ENCODE measurements at regions not wholly inside any gene's neighbourhood (a gene's known extent, or its start where the extent isn't known, plus 50 kb on each side); places are given as distances from the start of the nearest gene placed in this dataset.

GRCh38 chr1:229034342-229034741 is 236.6 kb upstream of the RAB4A start:
- no peak overlapping the region for H3K4me2 ChIP-seq (replicated peaks; ENCODE audit: extremely low read depth, low read length, poor library complexity, severe bottlenecking)
- H3K27me3 ChIP-seq (ENCODE audit: control insufficient read depth in 2 of 2, insufficient read depth in 2 of 2, low read length in 2 of 2): no peaks in the 10 kb centered on the region
- no peaks in the 10 kb centered on the region for H4K20me1 ChIP-seq (ENCODE audit: insufficient read depth, low read length)
- H3K9ac ChIP-seq (ENCODE audit: insufficient read depth, low read length, poor library complexity, severe bottlenecking): no peak overlapping the region
- peaks cover 57 to 69% of the 10 kb centered on the region in 2 donors for H3K4me1 ChIP-seq (ENCODE audit: control insufficient read depth in 1 of 2, insufficient read depth in 2 of 2, low read length in 2 of 2)
- WGBS (ENCODE audit: insufficient coverage): 100% methylated on average over 1 of the region's 3 CpGs
- no peaks in the 10 kb centered on the region for H3K9me3 ChIP-seq (replicated peaks in 1 of 2; ENCODE audit: control insufficient read depth in 1 of 2, insufficient read depth in 1 of 2, low read length in 2 of 2)
- TF ChIP-seq CTCF (IDR thresholded peaks at IDR 0.05): no peak
- H3K4me3 ChIP-seq (replicated peaks in 1 of 3; ENCODE audit: low read depth in 2 of 3, low read length in 3 of 3): no peak overlapping the region
- DNase-seq: no peak
- no peaks in the 10 kb centered on the region for H3K79me2 ChIP-seq (ENCODE audit: insufficient read depth, low read length)
- Mint-ChIP-seq H3K27ac (no peak overlapping the region), H3K4me3 (no peak overlapping the region), H3K27me3 (ENCODE audit: low read depth in 3 of 3) (peaks cover 0 to 2% (median 0%) of the 10 kb centered on the region in 3 donors), H3K9me3 (peaks cover 0 to 3% (median 0%) of the 10 kb centered on the region in 7 donors), H3K4me1 (peaks cover 74% of the 10 kb centered on the region), H3K36me3 (no peaks in the 10 kb centered on the region)
- H2AFZ ChIP-seq (ENCODE audit: insufficient read depth, low read depth, low read length, poor library complexity, severe bottlenecking): no peak overlapping the region
- intact Hi-C loops (cut with micrococcal nuclease): no loop called here
- no peak overlapping the region for H3K27ac ChIP-seq (ENCODE audit: low read depth in 1 of 2, low read length in 2 of 2)
- no peaks in the 10 kb centered on the region for H3K36me3 ChIP-seq (replicated peaks in 1 of 2; ENCODE audit: control insufficient read depth in 1 of 2, insufficient read depth in 2 of 2, low read length in 2 of 2)

GRCh38 chr1:229035054-229035747 is 235.7 kb upstream of the RAB4A start:
- H3K27ac ChIP-seq (ENCODE audit: low read depth in 1 of 2, low read length in 2 of 2): no peak overlapping the region
- no peak for TF ChIP-seq CTCF (IDR thresholded peaks at IDR 0.05)
- H3K4me3 Mint-ChIP-seq: no peak overlapping the region
- H3K4me2 ChIP-seq (replicated peaks; ENCODE audit: extremely low read depth, low read length, poor library complexity, severe bottlenecking): no peak overlapping the region
- no peaks in the 10 kb centered on the region for H4K20me1 ChIP-seq (ENCODE audit: insufficient read depth, low read length)
- no peak for DNase-seq
- peaks cover 0 to 2% (median 0%) of the 10 kb centered on the region in 3 donors for H3K27me3 Mint-ChIP-seq (ENCODE audit: low read depth in 3 of 3)
- H3K4me3 ChIP-seq (replicated peaks in 1 of 3; ENCODE audit: low read depth in 2 of 3, low read length in 3 of 3): no peak overlapping the region
- H3K27ac Mint-ChIP-seq: no peak overlapping the region
- no peaks in the 10 kb centered on the region for H3K9me3 ChIP-seq (replicated peaks in 1 of 2; ENCODE audit: control insufficient read depth in 1 of 2, insufficient read depth in 1 of 2, low read length in 2 of 2)
- H3K4me1 Mint-ChIP-seq: peaks cover 67% of the 10 kb centered on the region
- WGBS (ENCODE audit: insufficient coverage): no CpG with 5 or more reads among the region's 6 CpGs
- no peak overlapping the region for H3K9ac ChIP-seq (ENCODE audit: insufficient read depth, low read length, poor library complexity, severe bottlenecking)
- no peaks in the 10 kb centered on the region for H3K36me3 ChIP-seq (replicated peaks in 1 of 2; ENCODE audit: control insufficient read depth in 1 of 2, insufficient read depth in 2 of 2, low read length in 2 of 2)
- no peaks in the 10 kb centered on the region for H3K36me3 Mint-ChIP-seq
- peak overlapping the region; percentile 19 for H2AFZ ChIP-seq (ENCODE audit: insufficient read depth, low read depth, low read length, poor library complexity, severe bottlenecking)
- no peaks in the 10 kb centered on the region for H3K79me2 ChIP-seq (ENCODE audit: insufficient read depth, low read length)
- peaks cover 0 to 3% (median 0%) of the 10 kb centered on the region in 7 donors for H3K9me3 Mint-ChIP-seq
- intact Hi-C loops (cut with micrococcal nuclease): no loop called here
- H3K27me3 ChIP-seq (ENCODE audit: control insufficient read depth in 2 of 2, insufficient read depth in 2 of 2, low read length in 2 of 2): no peaks in the 10 kb centered on the region
- H3K4me1 ChIP-seq (ENCODE audit: control insufficient read depth in 1 of 2, insufficient read depth in 2 of 2, low read length in 2 of 2): peaks cover 49 to 61% of the 10 kb centered on the region in 2 donors

Data from CD14-positive monocyte (primary cell).